ENCODE measurements at regions not wholly inside any gene's neighbourhood (a gene's known extent, or its start where the extent isn't known, plus 50 kb on each side); places are given as distances from the start of the nearest gene placed in this dataset.

- TF ChIP-seq RORA (CRISPR knock-in tag; IDR thresholded peaks at IDR 0.05) = no peak
- TF ChIP-seq ZNF816 (CRISPR knock-in tag; IDR thresholded peaks at IDR 0.05; ENCODE audit: borderline replicate concordance) = no peak
- TF ChIP-seq POLR2A (IDR thresholded peaks at IDR 0.05; ENCODE audit: insufficient read depth in 1 of 2, low read depth in 2 of 2, low read length in 2 of 2) = no peak
- TF ChIP-seq MYC (CRISPR knock-in tag; IDR thresholded peaks at IDR 0.05; ENCODE audit: borderline replicate concordance) = no peak
- no peak for TF ChIP-seq TBP (CRISPR knock-in tag; IDR thresholded peaks at IDR 0.05)
- no peak for TF ChIP-seq EED (CRISPR knock-in tag; IDR thresholded peaks at IDR 0.05)
- no peak for TF ChIP-seq CTCF (CRISPR knock-in tag; IDR thresholded peaks at IDR 0.05)
- no peak for TF ChIP-seq RCOR2 (CRISPR knock-in tag; IDR thresholded peaks at IDR 0.05)
- no peak for TF ChIP-seq ZNF33B (CRISPR knock-in tag; IDR thresholded peaks at IDR 0.05)
- TF ChIP-seq ZHX1 (CRISPR knock-in tag; IDR thresholded peaks at IDR 0.05; ENCODE audit: low read depth) = no peak
- no peak for TF ChIP-seq TCF12 (IDR thresholded peaks at IDR 0.05)
- TF ChIP-seq TCF12 (CRISPR knock-in tag; IDR thresholded peaks at IDR 0.05) = no peak
Measured at GRCh38 chr5:18985171-18985758, 1002.7 kb downstream of the CDH18 start.

All from HepG2 (cell line).